ENCODE measurements at regions not wholly inside any gene's neighbourhood (a gene's known extent, or its start where the extent isn't known, plus 50 kb on each side); places are given as distances from the start of the nearest gene placed in this dataset.

GRCh38 chr6:113622254-113622653 lies 234.9 kb upstream of the MARCKS start:
- DNase-seq: no peak

GRCh38 chr6:113623129-113623528 lies 234.0 kb upstream of the MARCKS start:
- DNase-seq: no peak

- no peak for DNase-seq
Observed at GRCh38 chr6:113625850-113626249, 231.3 kb upstream of the MARCKS start.

GRCh38 chr6:113626475-113626874 lies 230.7 kb upstream of the MARCKS start:
- DNase-seq: no peak

- no peak for DNase-seq
Observed at GRCh38 chr6:113627480-113627879, 229.7 kb upstream of the MARCKS start.

- DNase-seq: no peak
Observed at GRCh38 chr6:113629256-113629655, 227.9 kb upstream of the MARCKS start.

GRCh38 chr6:113629975-113630737 lies 227.0 kb upstream of the MARCKS start:
- no peak for DNase-seq

- peak; percentile 42 for DNase-seq
Observed at GRCh38 chr6:113630738-113631535, 226.2 kb upstream of the MARCKS start.

- DNase-seq: no peak
Observed at GRCh38 chr6:113631666-113632065, 225.5 kb upstream of the MARCKS start.

- DNase-seq: peak; percentile 29
Observed at GRCh38 chr6:113632220-113632864, 224.8 kb upstream of the MARCKS start.

GRCh38 chr6:113633638-113634037 lies 223.5 kb upstream of the MARCKS start:
- no peak for DNase-seq

GRCh38 chr6:113634352-113635163 lies 222.6 kb upstream of the MARCKS start:
- no peak for DNase-seq

- DNase-seq: no peak
Observed at GRCh38 chr6:113635222-113635986, 221.7 kb upstream of the MARCKS start.

GRCh38 chr6:113636357-113636824 lies 220.8 kb upstream of the MARCKS start:
- DNase-seq: no peak

GRCh38 chr6:113640051-113640450 lies 217.1 kb upstream of the MARCKS start:
- DNase-seq: no peak

GRCh38 chr6:113642001-113642713 lies 215.0 kb upstream of the MARCKS start:
- no peak for DNase-seq

- no peak for DNase-seq
Observed at GRCh38 chr6:113642714-113643406, 214.3 kb upstream of the MARCKS start.

GRCh38 chr6:113643407-113643770 lies 213.8 kb upstream of the MARCKS start:
- DNase-seq: no peak

GRCh38 chr6:113644861-113645575 lies 212.1 kb upstream of the MARCKS start:
- DNase-seq: no peak
